ENCODE measurements at regions not wholly inside any gene's neighbourhood (a gene's known extent, or its start where the extent isn't known, plus 50 kb on each side); places are given as distances from the start of the nearest gene placed in this dataset.

- TF ChIP-seq TBL1XR1 (IDR thresholded peaks at IDR 0.05; ENCODE audit: low read length in 2 of 2) (no peak), POLR2AphosphoS5 (IDR thresholded peaks at IDR 0.05; ENCODE audit: control insufficient read depth, insufficient read depth, low read depth, low read length) (no peak), MTA2 (IDR thresholded peaks at IDR 0.05; ENCODE audit: low read depth) (no peak), CTCF (IDR thresholded peaks at IDR 0.05 in 2 of 3, conservative IDR thresholded peaks at IDR 0.05 in 1 of 3; ENCODE audit: insufficient read depth in 2 of 3, low read depth in 1 of 3, low read length in 3 of 3) (no peak), ZFP1 (CRISPR knock-in tag; IDR thresholded peaks at IDR 0.05) (no peak), RBM39 (optimal IDR thresholded peaks at IDR 0.05; ENCODE audit: low read depth, low read length) (no peak), CREB3 (tag; conservative IDR thresholded peaks at IDR 0.05; ENCODE audit: low read depth) (no peak), ZNF639 (CRISPR knock-in tag; conservative IDR thresholded peaks at IDR 0.05 in 1 of 2, IDR thresholded peaks at IDR 0.05 in 1 of 2) (no peak)
Observed at GRCh38 chr2:8517850-8518498, 163.9 kb upstream of the ID2 start.

Data from K562 (cell line).